GM12865 (cell line): ENCODE measurements at regions not wholly inside any gene's neighbourhood (a gene's known extent, or its start where the extent isn't known, plus 50 kb on each side); places are given as distances from the start of the nearest gene placed in this dataset.

ENCODE experiments used
- DNase-seq: peaks from one replicate; pipeline ENCODE4 v3.0.0; 2010; ENCODE audit warnings: low read depth
- H3K4me3 ChIP-seq: 2 replicates; pipeline ENCODE4 v1.5.1; 2011; ENCODE audit warnings: mild to moderate bottlenecking, low read depth, low read length, control low read depth
- CTCF ChIP-seq: IDR thresholded peaks from 2 replicates; pipeline ENCODE4 v1.5.1; 2011; ENCODE audit warnings: low read length, control low read depth, low read depth, inconsistent platforms; ENCODE audit not compliant: insufficient read depth; ENCODE audit errors: missing control alignments

GRCh38 chr6:19699932-19700331 is 137.2 kb upstream of the ID4 start:
- H3K4me3 ChIP-seq: no peak overlapping the region
- DNase-seq: no peak
- no peak for TF ChIP-seq CTCF

GRCh38 chr6:19705606-19706005 is 131.6 kb upstream of the ID4 start:
- DNase-seq: no peak
- no peak for TF ChIP-seq CTCF
- H3K4me3 ChIP-seq: no peak overlapping the region

GRCh38 chr6:19712012-19712688 is 125.0 kb upstream of the ID4 start:
- no peak overlapping the region for H3K4me3 ChIP-seq
- no peak for DNase-seq
- TF ChIP-seq CTCF: no peak

GRCh38 chr6:19712998-19713397 is 124.2 kb upstream of the ID4 start:
- no peak for TF ChIP-seq CTCF
- no peak overlapping the region for H3K4me3 ChIP-seq
- DNase-seq: no peak

GRCh38 chr6:19713411-19713810 is 123.8 kb upstream of the ID4 start:
- no peak for TF ChIP-seq CTCF
- H3K4me3 ChIP-seq: no peak overlapping the region
- no peak for DNase-seq

- TF ChIP-seq CTCF: no peak
- H3K4me3 ChIP-seq: no peak overlapping the region
- DNase-seq: no peak
These were observed 123.2 kb upstream of the ID4 start for GRCh38 chr6:19713984-19714383.
